H1 (cell line): ENCODE measurements at regions not wholly inside any gene's neighbourhood (a gene's known extent, or its start where the extent isn't known, plus 50 kb on each side); places are given as distances from the start of the nearest gene placed in this dataset.

Experiments
- ATF2 ChIP-seq: IDR thresholded peaks from 2 replicates; pipeline ENCODE4 v1.6.1; 2012; ENCODE audit warnings: low read length, inconsistent platforms
- EP300 ChIP-seq, 2 experiments: IDR thresholded peaks; 1 replicate in 1 of 2; 2 replicates in 1 of 2; pipeline ENCODE4 v1.6.1; 2011 to 2012; ENCODE audit warnings: low read depth in 2 of 2, low read length in 2 of 2, mild to moderate bottlenecking in 2 of 2, borderline replicate concordance in 1 of 2, inconsistent platforms in 1 of 2, moderate library complexity in 1 of 2
- RBBP5 ChIP-seq: IDR thresholded peaks from 2 replicates; pipeline ENCODE4 v1.7.1; 2012; ENCODE audit warnings: low read depth, mild to moderate bottlenecking, inconsistent platforms, low read length, moderate library complexity, borderline replicate concordance
- SIN3A ChIP-seq, 2 experiments: IDR thresholded peaks in 1 of 2; conservative IDR thresholded peaks in 1 of 2; 2 replicates each; pipeline ENCODE4 v1.6.1; 2011 to 2012; ENCODE audit warnings: low read length in 2 of 2, improper control_type of control experiment in 1 of 2, low read depth in 1 of 2, mild to moderate bottlenecking in 1 of 2
- SUZ12 ChIP-seq: fragments of 200-600 bp; sonication (generic); IDR thresholded peaks from 2 replicates; pipeline ENCODE4 v1.6.1; 2012; ENCODE audit warnings: mild to moderate bottlenecking, inconsistent platforms, low read length, moderate library complexity, mixed read lengths
- TAF1 ChIP-seq: IDR thresholded peaks from 2 replicates; pipeline ENCODE4 v1.6.1; 2011; ENCODE audit warnings: mild to moderate bottlenecking, low read depth, low read length
- TF ChIP-seq, protein P1 (sequence below): fragments of 300-600 bp; sonication (generic); IDR thresholded peaks from 2 replicates; pipeline ENCODE4 v1.7.1; 2012; ENCODE audit warnings: low read length, moderate library complexity, mild to moderate bottlenecking, inconsistent platforms; ENCODE audit not compliant: insufficient replicate concordance

DNA sequence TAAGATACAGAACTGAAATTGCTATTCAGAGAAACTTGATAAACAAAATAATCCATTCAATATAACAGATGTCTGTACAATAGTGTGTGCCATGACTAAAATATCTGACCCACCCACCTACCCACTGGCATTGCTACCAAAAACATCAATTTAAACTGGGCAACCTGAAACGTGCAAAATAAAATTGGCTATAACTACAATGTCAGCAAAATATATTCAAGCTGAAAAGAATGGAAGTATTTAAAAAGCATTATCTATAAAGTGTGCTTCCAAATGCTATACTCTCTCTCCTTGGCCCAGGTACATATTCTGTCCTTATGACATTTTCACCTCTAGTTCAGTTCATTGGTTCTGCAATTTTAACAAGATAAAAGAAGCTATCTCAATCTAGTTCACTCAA lies 379.6 kb upstream of the ATP11B start (continued):
- TF ChIP-seq, protein P1, sequence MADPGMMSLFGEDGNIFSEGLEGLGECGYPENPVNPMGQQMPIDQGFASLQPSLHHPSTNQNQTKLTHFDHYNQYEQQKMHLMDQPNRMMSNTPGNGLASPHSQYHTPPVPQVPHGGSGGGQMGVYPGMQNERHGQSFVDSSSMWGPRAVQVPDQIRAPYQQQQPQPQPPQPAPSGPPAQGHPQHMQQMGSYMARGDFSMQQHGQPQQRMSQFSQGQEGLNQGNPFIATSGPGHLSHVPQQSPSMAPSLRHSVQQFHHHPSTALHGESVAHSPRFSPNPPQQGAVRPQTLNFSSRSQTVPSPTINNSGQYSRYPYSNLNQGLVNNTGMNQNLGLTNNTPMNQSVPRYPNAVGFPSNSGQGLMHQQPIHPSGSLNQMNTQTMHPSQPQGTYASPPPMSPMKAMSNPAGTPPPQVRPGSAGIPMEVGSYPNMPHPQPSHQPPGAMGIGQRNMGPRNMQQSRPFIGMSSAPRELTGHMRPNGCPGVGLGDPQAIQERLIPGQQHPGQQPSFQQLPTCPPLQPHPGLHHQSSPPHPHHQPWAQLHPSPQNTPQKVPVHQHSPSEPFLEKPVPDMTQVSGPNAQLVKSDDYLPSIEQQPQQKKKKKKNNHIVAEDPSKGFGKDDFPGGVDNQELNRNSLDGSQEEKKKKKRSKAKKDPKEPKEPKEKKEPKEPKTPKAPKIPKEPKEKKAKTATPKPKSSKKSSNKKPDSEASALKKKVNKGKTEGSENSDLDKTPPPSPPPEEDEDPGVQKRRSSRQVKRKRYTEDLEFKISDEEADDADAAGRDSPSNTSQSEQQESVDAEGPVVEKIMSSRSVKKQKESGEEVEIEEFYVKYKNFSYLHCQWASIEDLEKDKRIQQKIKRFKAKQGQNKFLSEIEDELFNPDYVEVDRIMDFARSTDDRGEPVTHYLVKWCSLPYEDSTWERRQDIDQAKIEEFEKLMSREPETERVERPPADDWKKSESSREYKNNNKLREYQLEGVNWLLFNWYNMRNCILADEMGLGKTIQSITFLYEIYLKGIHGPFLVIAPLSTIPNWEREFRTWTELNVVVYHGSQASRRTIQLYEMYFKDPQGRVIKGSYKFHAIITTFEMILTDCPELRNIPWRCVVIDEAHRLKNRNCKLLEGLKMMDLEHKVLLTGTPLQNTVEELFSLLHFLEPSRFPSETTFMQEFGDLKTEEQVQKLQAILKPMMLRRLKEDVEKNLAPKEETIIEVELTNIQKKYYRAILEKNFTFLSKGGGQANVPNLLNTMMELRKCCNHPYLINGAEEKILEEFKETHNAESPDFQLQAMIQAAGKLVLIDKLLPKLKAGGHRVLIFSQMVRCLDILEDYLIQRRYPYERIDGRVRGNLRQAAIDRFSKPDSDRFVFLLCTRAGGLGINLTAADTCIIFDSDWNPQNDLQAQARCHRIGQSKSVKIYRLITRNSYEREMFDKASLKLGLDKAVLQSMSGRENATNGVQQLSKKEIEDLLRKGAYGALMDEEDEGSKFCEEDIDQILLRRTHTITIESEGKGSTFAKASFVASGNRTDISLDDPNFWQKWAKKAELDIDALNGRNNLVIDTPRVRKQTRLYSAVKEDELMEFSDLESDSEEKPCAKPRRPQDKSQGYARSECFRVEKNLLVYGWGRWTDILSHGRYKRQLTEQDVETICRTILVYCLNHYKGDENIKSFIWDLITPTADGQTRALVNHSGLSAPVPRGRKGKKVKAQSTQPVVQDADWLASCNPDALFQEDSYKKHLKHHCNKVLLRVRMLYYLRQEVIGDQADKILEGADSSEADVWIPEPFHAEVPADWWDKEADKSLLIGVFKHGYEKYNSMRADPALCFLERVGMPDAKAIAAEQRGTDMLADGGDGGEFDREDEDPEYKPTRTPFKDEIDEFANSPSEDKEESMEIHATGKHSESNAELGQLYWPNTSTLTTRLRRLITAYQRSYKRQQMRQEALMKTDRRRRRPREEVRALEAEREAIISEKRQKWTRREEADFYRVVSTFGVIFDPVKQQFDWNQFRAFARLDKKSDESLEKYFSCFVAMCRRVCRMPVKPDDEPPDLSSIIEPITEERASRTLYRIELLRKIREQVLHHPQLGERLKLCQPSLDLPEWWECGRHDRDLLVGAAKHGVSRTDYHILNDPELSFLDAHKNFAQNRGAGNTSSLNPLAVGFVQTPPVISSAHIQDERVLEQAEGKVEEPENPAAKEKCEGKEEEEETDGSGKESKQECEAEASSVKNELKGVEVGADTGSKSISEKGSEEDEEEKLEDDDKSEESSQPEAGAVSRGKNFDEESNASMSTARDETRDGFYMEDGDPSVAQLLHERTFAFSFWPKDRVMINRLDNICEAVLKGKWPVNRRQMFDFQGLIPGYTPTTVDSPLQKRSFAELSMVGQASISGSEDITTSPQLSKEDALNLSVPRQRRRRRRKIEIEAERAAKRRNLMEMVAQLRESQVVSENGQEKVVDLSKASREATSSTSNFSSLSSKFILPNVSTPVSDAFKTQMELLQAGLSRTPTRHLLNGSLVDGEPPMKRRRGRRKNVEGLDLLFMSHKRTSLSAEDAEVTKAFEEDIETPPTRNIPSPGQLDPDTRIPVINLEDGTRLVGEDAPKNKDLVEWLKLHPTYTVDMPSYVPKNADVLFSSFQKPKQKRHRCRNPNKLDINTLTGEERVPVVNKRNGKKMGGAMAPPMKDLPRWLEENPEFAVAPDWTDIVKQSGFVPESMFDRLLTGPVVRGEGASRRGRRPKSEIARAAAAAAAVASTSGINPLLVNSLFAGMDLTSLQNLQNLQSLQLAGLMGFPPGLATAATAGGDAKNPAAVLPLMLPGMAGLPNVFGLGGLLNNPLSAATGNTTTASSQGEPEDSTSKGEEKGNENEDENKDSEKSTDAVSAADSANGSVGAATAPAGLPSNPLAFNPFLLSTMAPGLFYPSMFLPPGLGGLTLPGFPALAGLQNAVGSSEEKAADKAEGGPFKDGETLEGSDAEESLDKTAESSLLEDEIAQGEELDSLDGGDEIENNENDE, result no peak
- TF ChIP-seq TAF1 (no peak), ATF2 (no peak), SUZ12 (no peak), EP300 (IDR thresholded peaks at IDR 0.05; ENCODE audit: borderline replicate concordance in 1 of 2, low read depth in 2 of 2, low read length in 2 of 2) (no peak), SIN3A (conservative IDR thresholded peaks at IDR 0.05 in 1 of 2, IDR thresholded peaks at IDR 0.05 in 1 of 2; ENCODE audit: low read depth in 1 of 2, low read length in 2 of 2) (no peak), RBBP5 (no peak)
